ENCODE measurements at regions not wholly inside any gene's neighbourhood (a gene's known extent, or its start where the extent isn't known, plus 50 kb on each side); places are given as distances from the start of the nearest gene placed in this dataset.

DNA sequence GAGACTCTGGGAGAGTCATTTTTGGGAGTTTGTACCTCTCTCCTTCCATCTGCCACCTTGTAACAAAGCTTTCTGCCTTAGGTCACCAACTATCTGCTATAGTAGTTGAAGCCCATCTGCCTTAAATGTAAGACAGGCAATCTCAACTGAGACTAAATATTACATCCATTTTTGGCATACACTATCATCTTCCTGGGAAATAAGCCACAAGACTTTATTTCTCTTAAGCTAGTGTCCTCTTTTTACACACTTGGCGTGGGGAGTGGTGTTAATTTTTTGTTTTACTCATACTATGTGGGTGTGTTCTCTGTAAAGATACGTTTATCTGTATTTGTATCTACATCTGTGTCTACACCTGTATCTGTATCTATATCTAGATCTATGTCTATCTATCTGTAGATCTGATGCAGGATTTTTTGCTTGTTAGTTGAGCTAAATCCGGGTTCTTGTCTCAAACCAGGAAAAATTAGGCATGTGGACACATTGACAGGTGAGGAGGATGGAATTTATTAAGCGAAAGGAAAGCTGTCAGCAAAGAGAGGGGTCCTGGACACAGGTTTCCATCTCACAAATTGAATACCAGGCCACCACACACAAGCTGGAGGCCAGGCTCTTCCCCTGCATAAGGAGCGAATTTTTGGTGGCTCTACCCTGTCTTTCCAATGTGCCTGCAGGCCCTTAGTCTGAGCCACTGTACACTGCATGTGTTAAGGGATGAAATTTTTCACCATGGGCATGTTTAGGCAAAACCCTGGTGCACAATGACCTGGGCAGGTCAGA is 64.8 kb upstream of the RND3 start:
- ChIA-PET CTCF (ENCODE audit: partially characterized antibody) (no interaction called here), POLR2A (ENCODE audit: partially characterized antibody) (no interaction called here)
- H3K9me3 Mint-ChIP-seq = peaks cover 0 to 3% (median 0%) of the 10 kb centered on the region in 8 donors
- H3K27me3 ChIP-seq (ENCODE audit: insufficient read depth, low read length) = no peaks in the 10 kb centered on the region
- H3K4me1 ChIP-seq (ENCODE audit: insufficient read depth, low read length) = no peaks in the 10 kb centered on the region
- intact Hi-C loops (cut with micrococcal nuclease) = no loop called here
- H3K36me3 Mint-ChIP-seq = no peaks in the 10 kb centered on the region
- H3K27ac ChIP-seq (ENCODE audit: low read depth, low read length) = no peak overlapping the region
- no peak overlapping the region for H3K4me3 Mint-ChIP-seq
- peaks cover 0 to 1% of the 10 kb centered on the region in 2 donors for H3K27me3 Mint-ChIP-seq
- H3K4me3 ChIP-seq (ENCODE audit: low read length in 2 of 2) = no peak overlapping the region
- H3K9me3 ChIP-seq (ENCODE audit: control insufficient read depth in 1 of 2, low read length in 2 of 2) = no peaks in the 10 kb centered on the region
- DNase-seq = no peak
- no peaks in the 10 kb centered on the region for H3K36me3 ChIP-seq (ENCODE audit: insufficient read depth, low read length)
- no peaks in the 10 kb centered on the region for H3K4me1 Mint-ChIP-seq
- H3K27ac Mint-ChIP-seq = no peak overlapping the region

DNA sequence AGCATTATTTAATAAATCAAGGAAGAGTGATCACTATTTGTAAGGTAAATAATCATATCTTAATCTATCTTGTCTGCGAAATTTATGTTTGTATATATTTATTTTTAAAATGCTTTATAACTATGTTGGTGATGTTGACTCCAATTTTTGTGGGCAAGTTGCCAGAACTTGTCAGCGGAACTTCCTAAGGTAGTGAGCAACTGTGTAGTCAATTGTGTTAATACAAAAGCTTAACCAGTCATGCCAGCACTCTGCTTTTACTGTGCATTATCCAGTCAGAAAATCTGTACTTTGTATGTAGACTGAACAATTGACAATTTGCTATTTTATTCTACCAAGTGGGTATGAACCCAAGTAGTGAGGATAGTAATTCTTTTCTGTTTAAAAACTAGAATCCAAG is 61.9 kb upstream of the RND3 start:
- ChIA-PET POLR2A (ENCODE audit: partially characterized antibody) (no interaction called here), CTCF (ENCODE audit: partially characterized antibody) (no interaction called here)
- no peak overlapping the region for H3K4me3 ChIP-seq (ENCODE audit: low read length in 2 of 2)
- H3K4me1 Mint-ChIP-seq = no peaks in the 10 kb centered on the region
- H3K4me3 Mint-ChIP-seq = no peak overlapping the region
- no peak for DNase-seq
- H3K4me1 ChIP-seq (ENCODE audit: insufficient read depth, low read length) = no peaks in the 10 kb centered on the region
- no peaks in the 10 kb centered on the region for H3K36me3 ChIP-seq (ENCODE audit: insufficient read depth, low read length)
- H3K27me3 Mint-ChIP-seq = peaks cover 0 to 1% of the 10 kb centered on the region in 2 donors
- no peaks in the 10 kb centered on the region for H3K27me3 ChIP-seq (ENCODE audit: insufficient read depth, low read length)
- intact Hi-C loops (cut with micrococcal nuclease) = no loop called here
- no peak overlapping the region for H3K27ac Mint-ChIP-seq
- no peak overlapping the region for H3K27ac ChIP-seq (ENCODE audit: low read depth, low read length)
- H3K9me3 Mint-ChIP-seq = peaks cover 0 to 2% (median 0%) of the 10 kb centered on the region in 8 donors
- no peaks in the 10 kb centered on the region for H3K9me3 ChIP-seq (ENCODE audit: control insufficient read depth in 1 of 2, low read length in 2 of 2)
- H3K36me3 Mint-ChIP-seq = no peaks in the 10 kb centered on the region

DNA sequence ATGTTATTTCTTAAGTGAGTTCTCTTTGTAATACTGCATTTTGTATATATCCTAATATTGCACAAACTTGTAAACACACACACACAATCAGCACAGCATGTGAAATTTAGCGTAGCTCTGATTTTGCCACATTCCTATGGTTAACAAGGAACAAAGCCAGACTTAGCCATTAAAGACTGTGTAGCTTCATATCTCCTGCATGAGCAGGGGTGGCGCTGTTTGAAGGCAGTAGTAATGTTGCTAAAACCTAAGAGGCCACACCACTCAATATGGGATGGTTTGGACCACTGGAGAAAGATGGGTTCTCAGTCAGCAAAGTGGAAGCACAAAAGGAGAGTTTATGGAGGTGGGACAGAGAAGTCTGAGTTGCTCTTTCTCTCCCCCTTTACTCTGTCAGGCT is 61.1 kb upstream of the RND3 start:
- intact Hi-C loops (cut with micrococcal nuclease) = no loop called here
- H3K36me3 Mint-ChIP-seq = no peaks in the 10 kb centered on the region
- Histone ChIP-seq H3K36me3 (ENCODE audit: insufficient read depth, low read length) (no peaks in the 10 kb centered on the region), H3K27ac (ENCODE audit: low read depth, low read length) (no peak overlapping the region), H3K27me3 (ENCODE audit: insufficient read depth, low read length) (no peaks in the 10 kb centered on the region), H3K4me3 (ENCODE audit: low read length in 2 of 2) (no peak overlapping the region), H3K9me3 (ENCODE audit: control insufficient read depth in 1 of 2, low read length in 2 of 2) (no peaks in the 10 kb centered on the region), H3K4me1 (ENCODE audit: insufficient read depth, low read length) (no peaks in the 10 kb centered on the region)
- ChIA-PET POLR2A (ENCODE audit: partially characterized antibody) (no interaction called here), CTCF (ENCODE audit: partially characterized antibody) (no interaction called here)
- H3K9me3 Mint-ChIP-seq = peaks cover 0 to 2% (median 0%) of the 10 kb centered on the region in 8 donors
- H3K4me1 Mint-ChIP-seq = no peaks in the 10 kb centered on the region
- no peak for DNase-seq
- no peak overlapping the region for H3K4me3 Mint-ChIP-seq
- H3K27me3 Mint-ChIP-seq = peaks cover 0 to 1% of the 10 kb centered on the region in 2 donors
- H3K27ac Mint-ChIP-seq = no peak overlapping the region

DNA sequence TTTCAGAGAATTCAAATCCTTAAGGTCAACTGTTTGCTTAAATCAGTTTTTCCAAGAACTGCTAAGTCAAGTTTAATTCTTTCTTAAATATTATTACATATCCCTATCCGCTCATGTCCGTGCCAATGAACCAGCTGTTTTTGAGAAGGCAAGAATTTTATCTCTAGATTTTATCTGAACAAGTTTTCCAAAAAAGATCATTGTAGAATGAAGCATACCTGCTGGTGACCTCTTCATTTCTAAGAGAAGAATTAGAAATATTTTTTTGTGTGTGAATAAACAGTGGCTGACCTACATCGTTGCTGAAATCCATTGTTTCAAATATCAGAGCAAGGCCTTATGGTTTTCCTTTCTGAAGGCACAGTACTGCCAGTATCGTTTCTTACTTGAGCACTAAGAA is 58.4 kb upstream of the RND3 start:
- intact Hi-C loops (cut with micrococcal nuclease) = no loop called here
- H3K27me3 ChIP-seq (ENCODE audit: insufficient read depth, low read length) = no peaks in the 10 kb centered on the region
- no peaks in the 10 kb centered on the region for H3K9me3 ChIP-seq (ENCODE audit: control insufficient read depth in 1 of 2, low read length in 2 of 2)
- no peak overlapping the region for H3K27ac ChIP-seq (ENCODE audit: low read depth, low read length)
- peaks cover 0 to 1% of the 10 kb centered on the region in 2 donors for H3K27me3 Mint-ChIP-seq
- POLR2A ChIA-PET (ENCODE audit: partially characterized antibody) = no interaction called here
- no peaks in the 10 kb centered on the region for H3K4me1 ChIP-seq (ENCODE audit: insufficient read depth, low read length)
- no peaks in the 10 kb centered on the region for H3K9me3 Mint-ChIP-seq
- H3K4me1 Mint-ChIP-seq = no peaks in the 10 kb centered on the region
- no peak for DNase-seq
- no peaks in the 10 kb centered on the region for H3K36me3 ChIP-seq (ENCODE audit: insufficient read depth, low read length)
- H3K36me3 Mint-ChIP-seq = no peaks in the 10 kb centered on the region
- CTCF ChIA-PET (ENCODE audit: partially characterized antibody) = no interaction called here
- no peak overlapping the region for H3K27ac Mint-ChIP-seq
- H3K4me3 Mint-ChIP-seq = no peak overlapping the region
- H3K4me3 ChIP-seq (ENCODE audit: low read length in 2 of 2) = no peak overlapping the region

DNA sequence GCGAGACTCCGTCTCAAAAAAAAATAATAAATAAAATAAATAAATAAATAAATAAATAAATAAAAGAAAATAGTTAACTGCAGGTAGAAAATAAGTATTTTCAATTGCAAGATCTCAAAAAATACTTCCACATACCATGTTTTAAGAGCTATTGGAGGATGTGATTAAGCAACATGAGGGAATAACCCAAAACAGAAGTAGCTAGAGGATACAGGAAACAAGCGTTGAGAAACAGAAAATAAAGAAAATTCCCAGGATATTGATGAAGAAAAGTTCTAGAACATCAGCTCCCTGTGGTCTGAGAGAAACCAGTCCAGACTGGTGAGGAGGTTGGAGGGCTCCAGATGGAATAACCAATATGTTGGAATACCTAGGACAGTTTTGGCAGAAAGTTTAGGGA is 57.3 kb upstream of the RND3 start:
- Mint-ChIP-seq H3K9me3 (no peaks in the 10 kb centered on the region), H3K27me3 (no peaks in the 10 kb centered on the region), H3K4me1 (no peaks in the 10 kb centered on the region), H3K36me3 (no peaks in the 10 kb centered on the region), H3K27ac (no peak overlapping the region), H3K4me3 (no peak overlapping the region)
- Histone ChIP-seq H3K4me1 (ENCODE audit: insufficient read depth, low read length) (no peaks in the 10 kb centered on the region), H3K36me3 (ENCODE audit: insufficient read depth, low read length) (no peaks in the 10 kb centered on the region), H3K27ac (ENCODE audit: low read depth, low read length) (no peak overlapping the region), H3K4me3 (ENCODE audit: low read length in 2 of 2) (no peak overlapping the region), H3K9me3 (ENCODE audit: control insufficient read depth in 1 of 2, low read length in 2 of 2) (no peaks in the 10 kb centered on the region), H3K27me3 (ENCODE audit: insufficient read depth, low read length) (no peaks in the 10 kb centered on the region)
- DNase-seq = no peak
- POLR2A ChIA-PET (ENCODE audit: partially characterized antibody) = no interaction called here
- CTCF ChIA-PET (ENCODE audit: partially characterized antibody) = no interaction called here
- intact Hi-C loops (cut with micrococcal nuclease) = no loop called here

DNA sequence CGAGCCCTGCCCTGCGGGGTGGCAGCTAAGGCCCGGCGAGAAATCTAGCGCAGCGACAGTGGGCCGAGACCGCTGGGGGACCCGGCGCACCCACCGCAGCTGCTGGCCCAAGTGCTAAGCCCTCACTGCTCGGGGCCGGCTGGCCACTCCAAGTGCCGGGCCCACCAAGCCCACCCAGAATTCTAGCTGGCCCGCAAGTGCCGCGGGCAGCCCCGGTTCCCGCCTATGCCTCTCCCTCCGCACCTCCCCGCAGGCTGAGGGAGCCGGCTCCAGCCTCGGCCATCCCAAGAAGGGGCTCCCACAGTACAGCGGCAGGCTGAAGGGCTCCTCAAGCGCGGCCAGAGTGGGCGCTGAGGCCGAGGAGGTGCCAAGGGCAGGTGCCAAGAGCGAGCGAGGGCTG is 55.2 kb upstream of the RND3 start:
- Mint-ChIP-seq H3K27me3 (no peaks in the 10 kb centered on the region), H3K36me3 (no peaks in the 10 kb centered on the region), H3K4me3 (no peak overlapping the region), H3K27ac (no peak overlapping the region), H3K4me1 (no peaks in the 10 kb centered on the region), H3K9me3 (peaks cover 0 to 2% (median 0%) of the 10 kb centered on the region in 8 donors)
- Histone ChIP-seq H3K4me1 (ENCODE audit: insufficient read depth, low read length) (no peaks in the 10 kb centered on the region), H3K36me3 (ENCODE audit: insufficient read depth, low read length) (no peaks in the 10 kb centered on the region), H3K27me3 (ENCODE audit: insufficient read depth, low read length) (no peaks in the 10 kb centered on the region), H3K4me3 (ENCODE audit: low read length in 2 of 2) (no peak overlapping the region), H3K27ac (ENCODE audit: low read depth, low read length) (no peak overlapping the region), H3K9me3 (ENCODE audit: control insufficient read depth in 1 of 2, low read length in 2 of 2) (no peaks in the 10 kb centered on the region)
- POLR2A ChIA-PET (ENCODE audit: partially characterized antibody) = no interaction called here
- DNase-seq = no peak
- intact Hi-C loops (cut with micrococcal nuclease) = no loop called here
- CTCF ChIA-PET (ENCODE audit: partially characterized antibody) = no interaction called here

DNA sequence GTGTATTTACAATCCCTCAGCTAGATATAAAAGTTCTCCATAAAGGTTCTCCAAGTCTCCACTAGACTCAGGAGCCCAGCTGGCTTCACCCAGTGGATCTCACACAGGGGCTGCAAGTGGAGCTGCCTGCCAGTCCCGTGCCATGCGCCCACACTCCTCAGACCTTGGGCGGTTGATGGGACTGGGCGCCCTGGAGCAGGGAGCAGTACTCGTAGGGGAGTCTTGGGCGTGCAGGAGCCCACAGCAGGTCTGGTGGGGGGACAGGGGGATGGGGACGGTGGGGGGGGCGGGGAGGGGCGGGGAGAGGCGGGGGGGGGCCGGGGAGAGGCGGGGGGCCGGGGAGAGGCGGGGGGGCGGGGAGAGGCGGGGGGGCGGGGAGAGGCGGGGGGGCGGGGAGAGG is 54.7 kb upstream of the RND3 start:
- Mint-ChIP-seq H3K9me3 (peaks cover 0 to 2% (median 0%) of the 10 kb centered on the region in 8 donors), H3K36me3 (no peaks in the 10 kb centered on the region), H3K4me3 (no peak overlapping the region), H3K4me1 (no peaks in the 10 kb centered on the region), H3K27ac (no peak overlapping the region), H3K27me3 (no peaks in the 10 kb centered on the region)
- Histone ChIP-seq H3K27ac (ENCODE audit: low read depth, low read length) (no peak overlapping the region), H3K27me3 (ENCODE audit: insufficient read depth, low read length) (no peaks in the 10 kb centered on the region), H3K9me3 (ENCODE audit: control insufficient read depth in 1 of 2, low read length in 2 of 2) (no peaks in the 10 kb centered on the region), H3K4me3 (ENCODE audit: low read length in 2 of 2) (no peak overlapping the region), H3K36me3 (ENCODE audit: insufficient read depth, low read length) (no peaks in the 10 kb centered on the region), H3K4me1 (ENCODE audit: insufficient read depth, low read length) (no peaks in the 10 kb centered on the region)
- ChIA-PET POLR2A (ENCODE audit: partially characterized antibody) (no interaction called here), CTCF (ENCODE audit: partially characterized antibody) (no interaction called here)
- intact Hi-C loops (cut with micrococcal nuclease) = no loop called here
- no peak for DNase-seq

All from CD4-positive, alpha-beta memory T cell (primary cell).